GM21619 (cell line): ENCODE measurements at regions not wholly inside any gene's neighbourhood (a gene's known extent, or its start where the extent isn't known, plus 50 kb on each side); places are given as distances from the start of the nearest gene placed in this dataset.
"Not testable (repeated sequence)": the region's sequence is repeated elsewhere in the genome, so short reads cannot be mapped to it uniquely, and the experiment has no call there.

Source experiments
- ATAC-seq: cut with Tn5 transposase; IDR thresholded peaks from one replicate; pipeline ENCODE4 v1.9.1; 2021; ENCODE audit not compliant: unreplicated experiment

DNA sequence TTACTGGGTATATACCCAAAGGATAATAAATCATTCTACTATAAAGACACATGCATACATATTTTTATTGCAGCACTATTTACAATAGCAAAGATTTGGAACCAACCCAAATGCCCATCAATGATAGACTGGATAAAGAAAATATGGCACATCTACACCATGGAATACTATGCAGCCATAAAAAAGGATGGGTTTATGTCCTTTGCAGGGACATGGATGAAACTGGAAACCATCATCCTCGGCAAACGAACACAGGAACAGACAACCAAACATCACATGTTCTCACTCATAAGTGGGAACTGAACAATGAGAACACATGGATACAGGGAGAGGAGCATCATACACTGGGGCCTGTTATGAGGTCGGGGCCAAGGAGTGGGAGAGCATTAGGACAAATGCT, 665.0 kb upstream of the KCNMB2 start:
- not testable (repeated sequence) for ATAC-seq

DNA sequence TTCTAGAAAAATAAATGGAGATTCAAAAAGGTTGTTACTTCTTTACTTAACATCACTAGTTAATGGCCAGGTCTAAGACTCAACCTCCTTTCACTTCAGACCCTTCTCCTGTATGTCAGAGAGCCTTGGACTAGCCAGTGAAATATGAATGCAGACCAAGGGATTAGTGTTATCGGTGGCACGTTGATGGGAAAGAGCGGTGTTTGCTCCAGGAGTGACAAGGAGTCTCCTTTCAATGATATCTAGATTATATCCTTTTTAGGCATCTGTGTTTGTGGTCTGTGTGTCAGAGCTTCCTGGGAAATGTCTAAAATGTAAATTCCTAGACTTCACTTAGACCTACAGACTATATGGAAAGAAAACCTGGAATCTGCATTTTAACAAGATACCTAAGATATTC, 658.0 kb upstream of the KCNMB2 start:
- ATAC-seq: no peak

GRCh38 chr3:177878957-177879356, 657.3 kb upstream of the KCNMB2 start:
- no peak for ATAC-seq

DNA sequence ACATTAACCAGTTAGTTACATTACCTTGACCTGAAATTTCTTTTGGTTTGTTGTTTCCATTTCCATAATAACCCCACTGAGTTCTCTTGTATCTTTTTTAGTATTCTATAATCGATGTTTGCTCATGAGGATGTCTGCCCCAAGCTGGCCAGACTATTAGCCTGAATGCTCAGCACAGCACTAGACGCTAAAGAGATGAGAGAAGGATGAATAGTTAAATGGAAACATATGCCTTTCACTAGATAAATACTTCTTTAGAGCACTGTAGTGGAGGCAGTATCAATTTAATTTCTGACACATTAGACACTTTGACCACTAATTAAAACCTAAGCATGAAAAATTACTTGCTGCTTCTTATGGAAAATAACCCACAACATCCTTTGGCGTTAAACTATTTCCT, 654.9 kb upstream of the KCNMB2 start:
- no peak for ATAC-seq

- no peak for ATAC-seq
Observed at GRCh38 chr3:177882124-177882648, 654.0 kb upstream of the KCNMB2 start.

- ATAC-seq: no peak
Observed at GRCh38 chr3:177883091-177883490, 653.1 kb upstream of the KCNMB2 start.

DNA sequence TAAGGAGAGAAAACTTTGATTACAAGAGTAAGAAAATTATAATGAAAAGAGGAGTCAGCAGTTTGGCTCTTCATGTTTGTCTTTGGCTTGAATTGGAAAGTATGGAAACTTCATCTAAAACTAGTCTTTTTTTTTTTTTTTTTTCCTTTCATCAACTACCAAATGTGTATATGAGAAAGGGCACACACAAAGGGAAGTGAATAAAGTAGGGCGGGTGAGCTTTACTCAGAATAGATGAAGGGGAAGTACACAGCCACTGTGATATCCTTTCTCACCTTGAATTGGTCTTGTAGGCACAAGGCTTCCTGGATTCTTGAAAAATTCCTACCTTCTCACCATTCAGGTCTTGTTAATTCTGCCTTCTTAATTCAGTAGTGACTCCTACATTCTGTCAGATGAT, 652.3 kb upstream of the KCNMB2 start:
- no peak for ATAC-seq

- no peak for ATAC-seq
Observed at GRCh38 chr3:177885063-177885462, 651.2 kb upstream of the KCNMB2 start.

- no peak for ATAC-seq
Observed at GRCh38 chr3:177886501-177886900, 649.7 kb upstream of the KCNMB2 start.

GRCh38 chr3:177887475-177887874, 648.8 kb upstream of the KCNMB2 start:
- peak; percentile 66 for ATAC-seq

DNA sequence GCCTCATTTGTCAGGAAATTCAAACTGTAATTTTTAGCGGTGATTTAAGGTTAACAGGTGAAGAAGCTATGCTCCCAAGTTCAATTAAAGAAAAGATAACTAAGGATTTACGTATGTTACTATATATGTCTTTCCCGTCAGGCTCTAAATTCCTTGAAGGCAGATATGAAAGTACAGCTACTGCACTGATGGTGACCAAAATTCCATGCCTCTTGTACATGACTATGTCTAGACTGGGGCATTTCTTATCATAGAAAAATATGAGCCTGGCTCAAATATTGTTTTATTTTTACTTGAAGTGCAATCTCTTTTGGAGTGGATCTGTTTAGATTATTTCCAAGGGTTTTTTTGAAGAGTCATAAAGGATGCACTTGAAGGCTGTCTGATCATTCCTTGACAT, 647.1 kb upstream of the KCNMB2 start:
- no peak for ATAC-seq

DNA sequence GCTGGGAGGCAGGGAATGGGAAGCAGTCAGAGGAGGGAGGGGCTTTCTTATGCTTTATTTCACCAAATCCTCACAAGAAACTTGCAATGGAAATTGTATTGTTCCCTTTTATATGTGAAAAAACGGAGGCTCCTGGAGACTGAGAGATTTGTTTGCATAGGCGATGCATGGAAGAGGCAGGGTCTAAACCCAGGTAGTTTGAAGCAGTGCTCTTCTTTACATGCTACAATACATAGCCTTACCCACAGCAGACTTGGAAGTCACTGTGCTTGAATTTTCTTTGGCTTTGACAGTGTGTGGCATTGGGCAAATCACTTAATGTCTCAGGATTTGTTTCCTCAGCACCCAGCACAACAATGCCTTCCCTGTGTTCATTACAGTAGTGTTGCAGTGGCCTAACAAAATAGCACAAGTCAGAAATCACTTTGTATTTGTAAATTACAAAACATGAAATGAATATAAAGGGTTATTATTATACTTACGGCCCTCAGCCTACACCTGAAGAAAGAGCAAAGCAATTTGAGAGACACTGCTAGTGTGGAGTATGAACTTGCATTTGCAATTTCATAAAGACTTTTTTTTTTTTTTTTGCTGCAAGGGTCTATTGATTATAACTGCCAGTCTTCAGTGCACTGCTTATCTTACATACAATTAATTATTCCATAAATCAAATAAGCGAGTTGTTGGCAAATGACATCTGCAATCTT, 646.4 kb upstream of the KCNMB2 start:
- ATAC-seq: no peak

DNA sequence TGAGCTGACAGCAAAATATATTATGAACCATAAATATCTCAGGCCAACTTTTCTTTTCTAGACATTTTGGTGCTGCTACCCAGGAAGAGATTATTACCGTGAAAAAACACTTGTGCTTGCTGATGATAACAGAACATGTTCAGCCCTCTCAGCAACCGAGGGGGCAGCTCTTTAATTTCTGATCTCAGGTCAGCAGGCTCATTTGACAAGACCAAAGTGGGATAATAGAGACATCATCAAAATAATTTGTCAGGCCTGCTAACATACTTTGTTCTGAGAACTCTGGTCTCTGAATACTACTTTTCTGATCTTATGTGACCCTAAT, 645.9 kb upstream of the KCNMB2 start:
- ATAC-seq: no peak

- ATAC-seq: not testable (repeated sequence)
Observed at GRCh38 chr3:177891569-177891968, 644.7 kb upstream of the KCNMB2 start.

DNA sequence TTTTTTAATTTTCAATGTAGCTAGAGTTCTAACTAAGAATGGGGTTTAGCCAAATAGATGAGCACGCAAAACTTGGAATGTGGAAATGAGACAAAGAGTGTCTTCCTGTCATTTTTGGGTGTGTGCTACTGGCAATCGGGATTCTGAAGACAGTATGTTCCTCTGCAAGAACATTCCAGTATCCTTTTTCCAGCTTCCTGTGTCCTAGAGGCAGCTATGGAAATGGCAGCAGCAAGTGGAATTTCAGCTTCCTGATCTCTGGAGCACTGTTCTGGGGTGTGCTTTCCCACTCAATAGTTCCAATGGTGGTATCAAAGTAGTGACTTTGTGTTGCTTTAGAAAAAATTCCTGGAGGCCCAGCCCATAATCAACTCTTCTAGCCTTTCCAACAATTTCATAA, 642.9 kb upstream of the KCNMB2 start:
- no peak for ATAC-seq

GRCh38 chr3:177894081-177894728, 642.0 kb upstream of the KCNMB2 start:
- ATAC-seq: no peak

- no peak for ATAC-seq
Observed at GRCh38 chr3:177898185-177898584, 638.1 kb upstream of the KCNMB2 start.

- no peak for ATAC-seq
Observed at GRCh38 chr3:177899275-177900067, 636.8 kb upstream of the KCNMB2 start.

GRCh38 chr3:177902876-177903275, 633.4 kb upstream of the KCNMB2 start:
- no peak for ATAC-seq

DNA sequence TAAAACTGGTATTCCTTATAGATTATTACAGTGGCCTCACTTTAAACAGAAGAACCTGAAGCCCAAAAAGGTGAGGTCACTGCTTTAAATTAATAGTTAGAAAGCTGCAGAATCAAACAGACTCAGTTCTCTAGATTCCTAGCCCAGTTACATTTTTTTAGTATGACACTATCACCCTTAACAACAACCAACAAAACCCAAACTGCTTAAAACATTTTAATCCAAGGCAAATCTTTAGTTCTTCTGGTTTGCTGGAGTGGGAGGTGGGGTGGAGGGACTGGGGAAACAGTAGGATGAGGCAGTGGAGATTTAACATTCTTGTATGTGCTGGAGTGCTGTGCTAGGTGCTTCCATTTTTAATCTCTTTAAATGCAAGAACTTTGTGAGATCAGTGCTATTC, 631.6 kb upstream of the KCNMB2 start:
- no peak for ATAC-seq

DNA sequence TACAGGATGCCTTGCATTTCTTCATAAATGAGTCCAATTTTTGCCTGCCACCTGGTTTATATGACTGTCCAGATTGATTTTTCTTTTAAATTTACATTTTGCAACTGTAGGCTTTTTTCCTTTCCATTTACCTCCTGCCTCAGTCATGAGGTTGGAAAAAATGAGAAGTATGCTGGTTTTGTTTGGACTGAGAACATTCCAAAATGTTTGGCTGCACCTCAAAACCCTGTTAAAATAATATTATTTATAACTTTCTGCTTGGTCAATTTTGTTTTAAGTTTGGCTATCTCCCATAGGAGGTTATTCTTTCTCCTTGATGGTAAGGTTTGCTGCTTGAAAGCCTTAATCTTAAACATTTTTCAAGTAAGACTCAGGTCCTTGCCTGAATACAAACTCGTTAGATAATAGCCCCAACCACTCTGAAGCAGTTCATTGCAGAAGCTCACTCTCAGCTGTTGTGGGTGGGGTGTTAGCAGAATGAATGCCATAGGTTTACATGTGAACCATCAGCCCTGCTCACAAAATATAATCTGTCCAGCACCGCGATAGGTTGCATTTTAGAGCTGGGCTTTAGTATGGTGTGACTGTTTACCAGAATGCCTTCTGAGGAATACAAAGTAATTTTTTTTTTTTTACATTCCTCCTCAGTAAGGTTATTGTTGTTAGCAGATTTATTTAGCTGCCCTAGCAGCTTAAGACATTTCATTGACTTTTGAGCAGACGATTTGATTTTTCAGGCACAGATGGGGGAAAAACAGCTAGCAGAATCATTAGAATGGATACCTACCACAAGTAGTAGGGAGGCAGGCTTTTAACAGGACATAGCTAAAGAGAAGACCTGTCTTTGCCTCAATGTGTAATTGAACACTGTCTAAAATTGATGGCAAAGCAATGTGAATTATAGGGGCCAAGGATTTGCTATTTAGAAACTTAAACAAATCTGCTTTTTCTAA, 630.8 kb upstream of the KCNMB2 start:
- no peak for ATAC-seq
